Fibroblast of lung (primary cell): ENCODE measurements at regions not wholly inside any gene's neighbourhood (a gene's known extent, or its start where the extent isn't known, plus 50 kb on each side); places are given as distances from the start of the nearest gene placed in this dataset.

Source experiments
- EZH2 ChIP-seq: IDR thresholded peaks from 2 replicates; pipeline ENCODE4 v1.5.1; 2012; ENCODE audit warnings: low read length, control low read depth, mild to moderate bottlenecking; ENCODE audit errors: missing control alignments
- TF ChIP-seq, protein P1 (sequence below), 2 donors: IDR thresholded peaks in 1 of 2; conservative IDR thresholded peaks in 1 of 2; 1 replicate in 1 of 2; 2 replicates in 1 of 2; pipeline ENCODE4 v1.5.1; 2011 to 2012; ENCODE audit warnings: low read length in 2 of 2, control low read depth in 1 of 2, inconsistent platforms in 1 of 2, low read depth in 1 of 2, mild to moderate bottlenecking in 1 of 2

DNA sequence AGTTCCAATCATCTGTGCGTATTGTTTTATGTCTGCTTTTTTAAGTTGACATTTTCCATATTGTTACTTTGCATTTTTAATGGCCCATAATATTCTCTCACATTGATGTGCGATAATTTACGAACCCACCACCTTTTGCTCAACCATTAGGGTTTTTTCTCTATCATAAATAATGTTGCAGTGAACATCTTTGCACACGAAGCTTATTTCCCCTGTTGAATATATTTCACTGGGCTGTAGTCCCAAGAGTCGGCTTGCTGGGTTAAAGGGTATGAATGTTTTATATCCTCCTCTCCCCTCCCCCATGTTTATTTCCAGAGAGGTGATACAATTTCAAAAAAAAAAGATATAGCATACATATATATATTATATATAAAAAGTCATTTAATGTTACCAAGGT is 272.7 kb upstream of the RGMA start:
- TF ChIP-seq, protein P1, sequence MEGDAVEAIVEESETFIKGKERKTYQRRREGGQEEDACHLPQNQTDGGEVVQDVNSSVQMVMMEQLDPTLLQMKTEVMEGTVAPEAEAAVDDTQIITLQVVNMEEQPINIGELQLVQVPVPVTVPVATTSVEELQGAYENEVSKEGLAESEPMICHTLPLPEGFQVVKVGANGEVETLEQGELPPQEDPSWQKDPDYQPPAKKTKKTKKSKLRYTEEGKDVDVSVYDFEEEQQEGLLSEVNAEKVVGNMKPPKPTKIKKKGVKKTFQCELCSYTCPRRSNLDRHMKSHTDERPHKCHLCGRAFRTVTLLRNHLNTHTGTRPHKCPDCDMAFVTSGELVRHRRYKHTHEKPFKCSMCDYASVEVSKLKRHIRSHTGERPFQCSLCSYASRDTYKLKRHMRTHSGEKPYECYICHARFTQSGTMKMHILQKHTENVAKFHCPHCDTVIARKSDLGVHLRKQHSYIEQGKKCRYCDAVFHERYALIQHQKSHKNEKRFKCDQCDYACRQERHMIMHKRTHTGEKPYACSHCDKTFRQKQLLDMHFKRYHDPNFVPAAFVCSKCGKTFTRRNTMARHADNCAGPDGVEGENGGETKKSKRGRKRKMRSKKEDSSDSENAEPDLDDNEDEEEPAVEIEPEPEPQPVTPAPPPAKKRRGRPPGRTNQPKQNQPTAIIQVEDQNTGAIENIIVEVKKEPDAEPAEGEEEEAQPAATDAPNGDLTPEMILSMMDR (conservative IDR thresholded peaks at IDR 0.05 in 1 of 2, IDR thresholded peaks at IDR 0.05 in 1 of 2; ENCODE audit: low read depth in 1 of 2, low read length in 2 of 2), result no peak
- TF ChIP-seq EZH2, result no peak
